HG02763 (cell line): ENCODE measurements at regions not wholly inside any gene's neighbourhood (a gene's known extent, or its start where the extent isn't known, plus 50 kb on each side); places are given as distances from the start of the nearest gene placed in this dataset.

Source experiments
- ATAC-seq: cut with Tn5 transposase; IDR thresholded peaks from one replicate; pipeline ENCODE4 v1.9.1; 2021; ENCODE audit warnings: mild to moderate bottlenecking, moderate library complexity; ENCODE audit not compliant: unreplicated experiment

DNA sequence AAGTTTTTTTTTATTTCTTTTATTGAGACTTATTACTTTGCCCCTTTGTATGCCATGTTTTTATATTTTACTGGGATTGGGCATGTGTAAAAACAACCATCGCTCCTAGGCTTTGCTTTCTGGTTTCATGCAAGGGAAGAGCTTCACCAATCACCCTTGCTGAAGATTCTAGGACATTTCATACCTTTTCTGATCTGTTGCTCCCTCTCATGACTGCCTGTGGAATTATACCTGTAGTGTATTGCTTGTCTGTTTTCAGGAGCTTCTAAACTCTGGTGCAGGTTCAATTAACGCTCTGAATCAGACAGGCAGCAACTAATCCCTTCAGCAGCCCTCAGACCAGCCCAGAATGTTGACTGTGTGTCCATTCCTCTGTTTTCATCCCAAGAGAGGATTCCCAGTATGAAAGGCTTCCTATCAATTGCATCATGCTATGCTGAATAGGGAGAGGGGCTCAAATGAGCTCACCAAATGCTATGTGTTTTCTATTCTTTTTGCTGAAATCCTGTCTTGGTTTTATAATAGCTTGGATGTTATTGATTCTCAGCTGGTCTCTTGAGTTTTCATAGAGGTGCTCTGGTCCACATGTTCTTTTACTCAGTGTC, 572.9 kb upstream of the CDH6 start:
- no peak for ATAC-seq

DNA sequence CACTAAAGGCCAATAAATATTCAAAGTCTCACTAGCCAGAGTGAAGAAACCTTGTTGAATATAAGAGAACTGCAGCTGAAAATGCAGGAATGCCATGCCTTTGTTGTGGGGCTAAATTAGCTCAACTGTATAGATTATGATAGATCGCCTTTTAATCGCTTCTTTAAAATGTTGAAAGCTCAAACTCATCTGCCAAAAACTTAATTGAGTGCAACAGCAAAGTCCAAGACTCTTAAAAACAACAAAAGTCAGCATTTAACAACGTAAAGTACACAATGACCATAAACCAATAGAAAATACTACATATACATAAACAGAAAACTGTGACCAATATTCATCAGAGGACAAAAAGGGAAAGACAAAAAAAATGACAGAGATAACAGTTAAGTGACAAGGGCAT, 585.0 kb upstream of the CDH6 start:
- ATAC-seq = no peak

DNA sequence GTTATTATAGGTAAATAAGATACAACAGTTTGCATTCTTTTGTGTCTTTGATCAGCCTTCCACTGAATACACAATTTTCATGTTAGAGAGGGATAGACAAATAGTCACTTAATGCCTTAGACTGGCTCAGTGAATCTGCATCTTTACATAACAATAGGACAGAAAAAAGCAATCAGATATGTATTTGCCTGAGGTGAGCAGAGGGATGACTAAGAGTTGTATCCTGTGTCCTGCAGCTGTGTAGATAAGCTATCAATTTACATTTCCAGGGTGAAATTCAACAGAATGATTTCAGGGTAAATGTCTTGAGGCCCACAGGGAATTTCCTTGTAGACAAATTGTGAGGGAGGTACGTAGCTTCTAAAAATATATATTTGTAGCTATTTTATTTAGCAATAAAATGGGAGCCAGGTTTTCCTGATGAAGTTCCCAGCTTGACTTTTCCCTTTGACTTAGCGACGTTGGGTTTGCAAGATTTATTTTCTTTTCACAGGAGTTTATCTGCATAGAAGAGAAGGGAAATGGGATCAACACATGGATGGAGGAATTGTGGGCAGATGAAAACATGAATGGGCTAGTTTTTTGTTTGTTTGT, 586.1 kb upstream of the CDH6 start:
- ATAC-seq = no peak

DNA sequence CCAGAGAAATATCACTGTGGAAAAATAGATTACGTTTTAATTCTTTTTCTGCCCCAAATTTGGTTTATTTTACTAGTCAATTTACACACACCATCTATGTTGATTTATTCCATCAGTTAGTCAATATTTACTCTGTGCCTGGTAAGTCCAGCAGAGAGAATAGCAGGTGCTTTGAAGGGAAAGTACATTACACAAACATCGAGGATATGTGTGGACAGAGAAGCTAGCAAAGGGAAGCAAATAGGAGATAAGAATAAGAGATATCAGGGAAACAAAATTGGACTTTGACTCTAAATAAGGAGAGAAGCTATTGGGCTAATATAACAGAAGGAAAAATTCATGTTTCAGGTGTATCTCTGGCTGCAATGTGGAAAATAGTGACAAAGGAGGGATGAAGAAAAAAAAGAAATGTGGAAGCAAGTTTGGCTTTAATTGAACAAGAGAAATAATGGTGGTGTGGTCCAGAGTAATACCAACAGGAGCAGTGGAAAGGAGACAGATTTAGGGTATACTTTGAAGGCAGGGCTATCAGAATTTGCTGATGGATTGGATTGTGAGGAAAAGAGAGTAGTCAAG, 587.7 kb upstream of the CDH6 start:
- ATAC-seq = no peak

DNA sequence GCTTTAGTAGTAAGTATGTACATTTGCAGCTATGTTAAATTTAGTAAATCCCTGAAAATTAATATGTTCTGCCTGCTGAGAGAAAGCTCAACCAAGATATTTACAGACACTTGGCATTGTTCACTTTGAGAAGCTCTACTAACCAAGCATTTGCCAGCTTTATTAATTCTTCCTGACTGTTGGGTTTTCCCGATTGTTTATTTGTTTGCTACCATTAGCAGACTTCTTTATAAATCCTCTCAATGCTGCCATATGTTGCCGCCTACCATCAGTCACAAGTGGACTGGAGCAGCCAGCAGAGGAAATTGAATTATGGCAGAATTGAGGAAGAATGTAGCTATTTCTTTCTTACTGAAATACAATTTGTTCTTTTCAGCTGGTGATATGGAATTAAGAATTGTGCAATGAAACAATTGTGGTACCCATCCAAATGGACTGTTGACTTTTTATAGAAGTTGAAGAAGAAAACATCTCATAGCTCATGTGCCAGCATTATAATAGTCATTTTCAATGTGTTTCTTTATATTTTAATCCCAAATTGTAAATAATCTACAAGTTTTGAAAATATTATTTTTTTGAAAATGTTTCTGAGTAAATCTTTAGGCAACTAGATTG, 588.7 kb upstream of the CDH6 start:
- no peak for ATAC-seq

DNA sequence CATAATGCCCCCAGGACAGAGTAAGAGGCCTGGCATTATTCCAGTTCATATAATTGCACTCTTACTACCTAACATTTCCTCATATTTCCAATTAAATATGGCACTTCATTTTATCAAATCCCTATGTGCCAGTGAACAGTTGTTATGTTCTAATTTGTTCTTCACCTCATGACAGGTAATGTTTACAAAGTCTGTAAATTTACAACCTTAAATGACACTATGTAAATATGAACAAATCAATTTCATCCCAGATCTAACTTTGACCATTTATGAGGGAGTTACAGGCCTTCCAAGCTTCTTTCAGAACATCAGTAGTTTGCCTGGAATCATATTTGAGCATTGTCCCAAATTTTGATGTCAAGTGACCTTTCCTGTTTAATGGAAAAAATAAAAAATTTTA, 592.6 kb upstream of the CDH6 start:
- no peak for ATAC-seq

DNA sequence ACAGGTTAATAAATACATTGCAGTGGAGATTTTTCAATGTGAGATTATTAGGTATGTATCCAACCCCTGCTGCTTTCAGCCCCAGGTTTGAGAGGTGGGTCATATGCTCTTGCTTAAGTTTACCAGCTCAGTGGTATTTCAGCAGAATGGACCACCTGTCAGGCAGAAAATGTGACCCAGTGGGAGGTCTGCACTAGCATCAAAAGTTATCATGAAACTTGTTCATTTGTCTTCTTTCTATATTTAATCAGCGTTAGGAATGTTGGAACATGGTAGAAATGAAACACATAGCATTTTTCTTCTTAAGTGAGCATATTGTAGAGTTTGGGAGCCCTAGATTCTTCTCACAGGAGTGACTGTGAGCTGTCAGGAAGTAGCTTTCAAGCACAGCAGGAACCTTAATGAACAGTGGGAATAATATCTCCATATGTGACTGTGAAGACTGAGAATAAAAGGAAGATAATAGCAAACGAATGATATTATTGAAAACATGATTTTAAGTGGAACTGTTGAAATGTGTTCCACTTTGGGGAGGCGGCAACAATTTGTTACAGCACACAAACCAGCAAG, 596.9 kb upstream of the CDH6 start:
- ATAC-seq = no peak

DNA sequence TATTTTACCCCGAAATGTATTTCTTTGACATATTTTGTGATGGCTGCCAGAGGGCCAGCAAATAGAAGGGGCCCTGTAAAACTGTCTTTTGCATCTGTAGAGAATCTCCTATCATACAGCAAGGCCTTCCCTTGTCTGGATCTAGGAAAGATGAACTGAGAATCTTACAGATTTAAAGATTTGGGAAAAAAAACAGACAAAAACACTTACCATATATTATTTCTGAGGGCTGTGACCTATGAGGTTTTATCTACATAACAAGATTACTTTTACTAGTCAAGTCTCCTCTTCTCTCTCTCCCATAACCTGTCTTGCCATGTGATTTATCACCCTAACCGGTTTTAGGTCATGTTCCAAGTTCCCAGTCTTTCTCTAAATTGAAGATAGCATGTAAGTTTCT, 599.2 kb upstream of the CDH6 start:
- ATAC-seq = no peak

DNA sequence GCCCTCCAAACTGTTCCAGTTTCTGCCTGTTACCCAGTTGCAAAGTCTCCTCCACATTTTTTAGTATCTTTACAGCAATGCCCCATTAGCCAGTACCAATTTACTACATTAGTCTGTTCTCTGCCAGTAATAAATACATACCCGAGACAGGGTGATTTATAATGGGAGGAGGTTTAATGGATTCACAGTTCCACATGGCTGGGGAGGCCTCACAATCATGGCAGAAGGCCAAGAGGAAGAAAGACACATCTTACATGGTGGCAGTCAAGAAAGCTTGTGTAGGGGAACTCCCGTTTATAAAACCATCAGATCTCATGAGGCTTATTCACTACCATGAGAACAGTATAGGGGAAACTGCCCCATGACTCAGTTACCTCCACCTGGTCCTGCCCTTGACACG, 600.7 kb upstream of the CDH6 start:
- ATAC-seq = no peak

DNA sequence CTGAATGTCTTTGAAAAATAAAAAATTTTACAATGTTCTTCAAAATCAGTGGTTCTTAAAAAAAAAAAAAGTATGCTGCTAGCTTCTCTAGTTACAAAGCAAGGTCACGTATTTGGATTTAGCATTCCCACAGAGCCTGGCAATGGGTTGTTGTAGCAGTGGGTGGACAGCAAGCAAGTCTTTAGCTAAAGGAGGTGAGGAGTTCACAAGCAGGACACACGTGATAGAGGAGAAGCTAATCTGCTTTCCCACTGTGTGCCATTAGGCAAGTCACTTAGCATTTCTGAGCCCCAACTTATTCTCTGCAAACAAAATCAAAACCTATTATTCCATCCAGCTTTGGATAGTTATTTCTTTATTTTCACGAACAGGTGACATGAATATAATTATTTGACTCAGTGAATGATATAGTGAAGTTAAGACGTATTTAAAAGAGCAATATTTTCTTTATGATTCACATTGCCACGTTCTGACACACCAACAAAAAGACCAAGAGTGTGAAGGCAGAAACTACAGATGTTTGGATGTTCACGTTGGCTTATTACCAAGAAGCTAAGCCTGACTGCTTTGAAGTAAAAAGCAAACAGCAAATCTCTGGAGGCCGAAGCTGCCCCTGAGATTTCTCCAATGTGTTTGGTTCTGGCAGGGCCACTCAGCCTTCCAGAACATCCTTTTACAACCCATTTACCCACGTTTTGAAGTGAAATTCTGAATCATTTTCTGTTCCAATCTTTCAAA, 612.1 kb upstream of the CDH6 start:
- ATAC-seq = no peak

DNA sequence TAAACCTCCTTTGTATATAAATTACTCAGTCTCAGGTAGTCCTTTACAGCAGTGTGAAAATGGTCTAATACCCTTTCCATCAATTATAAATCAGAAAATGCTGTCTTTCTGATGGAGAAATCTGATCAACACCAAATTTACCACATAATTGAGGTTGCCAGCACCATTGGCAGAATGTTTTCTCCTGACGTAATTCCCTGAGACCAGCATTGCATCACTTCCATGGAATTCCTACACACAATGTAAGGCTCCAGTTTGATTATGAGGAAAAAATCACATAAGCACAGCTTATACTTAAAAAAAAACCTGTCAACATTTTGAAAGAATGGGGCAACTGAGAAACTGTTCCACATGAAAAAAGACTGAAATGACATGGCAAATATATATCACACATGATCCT, 618.7 kb upstream of the CDH6 start:
- ATAC-seq = no peak

DNA sequence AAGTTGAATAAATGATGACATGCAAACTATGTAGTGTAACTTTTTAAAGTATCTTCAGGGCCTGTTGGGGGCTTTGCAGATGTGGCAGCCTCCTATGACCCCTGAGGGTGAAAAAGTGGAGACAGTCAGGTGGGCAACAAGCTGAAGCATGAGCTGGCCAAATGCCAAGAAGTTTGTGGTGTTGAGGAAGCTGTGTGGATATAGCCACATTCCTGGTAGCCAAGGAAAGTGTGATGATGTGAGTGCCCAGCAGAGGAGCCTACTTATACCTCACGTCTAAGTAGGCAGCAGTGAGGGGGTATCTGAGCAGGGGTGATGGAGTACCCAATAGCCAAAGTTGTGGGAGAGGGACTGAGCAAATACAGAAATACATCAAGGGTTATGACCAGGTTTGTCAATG, 621.2 kb upstream of the CDH6 start:
- ATAC-seq = no peak

DNA sequence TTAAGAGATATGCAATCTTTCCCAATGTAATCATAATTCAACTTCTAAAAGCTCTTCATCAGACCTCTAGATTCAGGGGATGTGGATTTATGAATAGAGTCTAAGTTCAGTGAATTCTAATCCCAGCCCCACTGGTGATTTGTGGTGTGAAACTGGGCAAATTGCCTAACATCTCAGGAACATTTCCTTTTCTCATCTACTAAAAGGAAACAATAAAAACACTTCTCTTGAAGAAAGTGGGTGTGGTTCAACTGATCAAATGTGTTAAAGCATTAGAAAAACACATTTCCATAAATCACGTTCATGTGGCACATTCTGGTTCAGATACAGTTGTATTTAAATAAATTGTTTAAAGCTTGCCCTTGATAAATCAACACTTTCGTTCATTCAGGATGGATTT, 631.7 kb upstream of the CDH6 start:
- no peak for ATAC-seq

DNA sequence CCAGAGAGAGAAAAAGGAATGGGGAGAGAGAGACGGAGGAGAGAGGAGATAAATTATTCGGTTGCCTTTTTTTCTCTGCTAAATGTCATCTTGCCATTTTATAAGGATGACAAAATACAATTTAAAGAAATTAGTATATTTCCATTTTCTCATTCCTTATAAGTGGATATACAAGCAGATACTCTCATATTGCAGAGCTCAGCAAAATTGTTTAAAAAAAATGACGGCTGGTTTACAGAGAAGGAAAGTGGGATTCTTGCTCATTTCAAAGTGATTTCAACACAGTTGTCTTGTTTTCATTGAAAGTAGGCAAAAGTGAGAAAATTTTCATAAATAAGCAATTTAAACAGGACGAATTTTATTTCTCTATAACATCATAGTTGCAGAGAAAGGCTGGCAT, 641.9 kb upstream of the CDH6 start:
- ATAC-seq = no peak

DNA sequence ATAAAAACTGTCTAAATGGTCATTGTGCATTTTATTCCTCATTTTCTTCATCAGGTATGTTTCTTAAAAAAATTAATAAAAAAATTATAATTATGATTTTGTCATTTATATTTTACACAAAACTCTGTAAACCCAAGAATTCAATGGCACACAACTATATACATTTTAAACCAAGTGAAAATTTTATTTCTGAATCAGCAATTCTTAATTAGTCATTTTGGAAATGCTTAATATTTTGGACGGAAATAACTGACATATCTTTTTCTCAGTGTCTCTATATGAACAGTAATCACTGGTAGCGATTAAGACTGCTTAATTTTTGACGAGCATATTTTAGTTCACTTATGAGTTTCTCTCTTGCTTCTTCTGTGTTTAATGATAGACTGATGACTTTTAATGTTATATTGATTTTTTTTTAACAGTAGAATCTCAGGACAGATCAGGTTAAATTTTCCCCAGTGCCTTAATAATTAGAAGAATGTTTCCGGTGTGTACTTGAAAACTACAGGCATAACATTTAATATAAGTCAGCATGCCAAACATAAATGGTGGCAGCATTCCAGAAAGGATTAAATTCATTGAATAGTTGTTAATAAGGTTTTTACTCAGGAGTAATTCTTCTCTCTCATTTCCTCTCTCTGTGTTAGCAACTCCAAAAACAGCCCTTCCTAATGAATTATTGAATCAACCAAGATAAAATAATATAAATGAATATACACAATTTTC, 644.7 kb upstream of the CDH6 start:
- no peak for ATAC-seq

DNA sequence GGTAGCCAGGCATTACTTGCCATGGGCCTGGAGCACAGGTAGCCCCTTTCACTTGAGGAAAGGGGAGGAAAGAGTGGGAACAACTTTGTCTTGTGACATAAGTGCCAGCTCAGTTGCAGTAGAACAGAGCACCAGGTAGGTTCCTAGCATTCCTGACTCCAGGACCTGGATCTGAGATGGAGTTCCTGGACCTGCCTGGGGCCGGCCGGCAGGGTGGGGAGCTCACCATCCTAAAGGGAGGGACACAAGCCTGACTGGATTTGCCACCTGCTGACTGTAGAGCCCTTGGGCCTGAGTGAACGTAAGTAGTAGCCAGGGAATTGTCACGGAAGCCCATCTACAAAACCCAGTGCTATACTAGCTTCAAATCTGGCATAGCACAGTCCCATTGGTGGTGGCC, 653.3 kb upstream of the CDH6 start:
- no peak for ATAC-seq

DNA sequence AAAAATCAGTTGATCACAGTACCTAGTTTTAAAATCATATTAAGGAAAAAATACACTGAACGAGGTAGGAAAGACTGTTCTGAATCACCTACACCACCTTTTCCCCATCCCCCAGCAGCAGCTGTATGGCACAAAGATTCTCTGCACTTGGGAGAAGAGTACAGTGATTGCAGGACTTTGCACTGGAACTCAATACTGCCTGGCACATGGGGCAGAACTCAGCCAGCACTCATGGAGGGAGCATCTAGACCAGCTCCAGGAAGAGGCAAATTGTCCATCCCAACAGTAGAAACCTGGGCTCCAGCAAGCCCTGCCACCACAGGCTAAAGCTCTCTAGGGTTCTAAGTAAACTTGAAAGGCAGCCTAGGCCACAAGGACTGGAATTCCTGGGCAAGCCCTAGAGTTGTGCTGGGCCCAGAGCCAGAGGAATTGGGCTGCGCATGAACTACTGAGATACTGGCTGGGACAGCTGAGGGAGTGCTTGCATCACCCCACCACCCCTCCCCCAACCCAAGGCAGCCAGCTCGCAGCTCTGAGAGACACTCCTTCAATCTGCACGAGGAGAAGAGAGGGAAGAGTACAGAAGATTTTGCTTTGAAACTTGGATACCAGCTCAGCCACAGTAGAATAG, 654.4 kb upstream of the CDH6 start:
- no peak for ATAC-seq

DNA sequence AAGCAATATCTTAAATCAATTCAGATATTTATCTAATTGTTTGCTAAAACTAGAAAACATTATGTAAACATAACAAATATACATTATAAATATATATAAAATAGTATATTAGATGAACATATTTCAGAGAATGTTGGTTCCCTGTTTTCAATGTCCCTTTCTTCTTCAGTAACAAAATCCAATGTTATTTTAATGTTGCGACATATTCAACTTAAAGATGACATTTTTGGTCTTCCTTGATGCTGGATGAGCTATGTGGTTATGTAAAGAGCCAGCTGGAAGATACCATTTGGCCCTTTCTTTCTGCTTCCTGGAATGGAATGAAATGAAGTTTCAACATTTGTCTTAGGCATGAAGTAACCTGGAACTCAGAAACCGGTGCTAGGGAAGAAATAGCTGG, 668.1 kb upstream of the CDH6 start:
- no peak for ATAC-seq

DNA sequence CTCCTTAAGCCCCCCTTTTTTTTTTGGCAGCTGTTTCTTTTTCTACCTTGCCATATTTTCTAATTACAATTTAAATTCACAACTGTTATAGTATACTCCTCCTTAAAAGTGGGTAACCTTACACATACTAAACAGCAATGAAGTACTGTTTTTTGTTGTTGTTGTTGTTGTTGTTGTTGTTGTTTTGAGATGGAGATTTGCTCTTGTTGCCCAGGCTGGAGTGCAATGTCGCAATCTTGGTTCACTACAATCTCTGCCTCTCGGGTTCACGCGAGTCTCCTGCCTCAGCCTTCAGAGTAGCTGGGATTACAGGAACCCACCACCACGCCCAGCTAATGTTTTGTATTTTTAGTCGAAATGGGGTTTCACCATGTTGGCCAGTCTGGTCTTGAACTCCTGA, 669.1 kb upstream of the CDH6 start:
- no peak for ATAC-seq

DNA sequence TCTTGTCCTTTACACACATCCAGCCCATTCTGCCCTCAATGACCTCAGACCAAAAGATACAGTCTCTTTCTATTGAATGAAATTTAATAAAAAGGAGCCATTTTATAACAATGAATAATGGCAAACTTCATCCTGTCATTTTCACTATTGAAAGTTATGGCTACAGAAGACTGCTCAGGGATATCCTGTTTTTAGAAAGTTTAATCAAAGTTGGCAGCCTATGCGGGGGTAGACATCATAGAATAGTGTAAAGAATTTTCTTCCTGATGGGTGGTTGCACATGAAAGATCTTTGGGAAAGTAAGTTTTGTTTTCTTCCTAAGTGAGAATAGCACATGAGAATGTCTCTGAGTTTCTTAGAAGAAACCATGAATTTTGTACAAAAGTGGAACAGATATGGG, 670.4 kb upstream of the CDH6 start:
- ATAC-seq = no peak
